ENCODE measurements at regions not wholly inside any gene's neighbourhood (a gene's known extent, or its start where the extent isn't known, plus 50 kb on each side); places are given as distances from the start of the nearest gene placed in this dataset.
"Not testable (repeated sequence)": the region's sequence is repeated elsewhere in the genome, so short reads cannot be mapped to it uniquely, and the experiment has no call there.

- no peak for DNase-seq (ENCODE audit: low spot score)
These were observed 745.8 kb downstream of the TRHDE start for GRCh38 chr12:73017981-73018380.

- no peak for DNase-seq (ENCODE audit: low spot score)
These were observed 781.7 kb downstream of the TRHDE start for GRCh38 chr12:73053893-73054292.

- no peak for DNase-seq (ENCODE audit: low spot score)
These were observed 785.3 kb downstream of the TRHDE start for GRCh38 chr12:73057428-73057827.

GRCh38 chr12:73065913-73066312 lies 793.7 kb downstream of the TRHDE start:
- no peak for DNase-seq (ENCODE audit: low spot score)

- DNase-seq (ENCODE audit: low spot score) = no peak
These were observed 795.4 kb downstream of the TRHDE start for GRCh38 chr12:73067616-73068015.

- DNase-seq (ENCODE audit: low spot score) = no peak
These were observed 800.0 kb downstream of the TRHDE start for GRCh38 chr12:73072214-73072613.

GRCh38 chr12:73076760-73077159 lies 804.6 kb downstream of the TRHDE start:
- DNase-seq (ENCODE audit: low spot score) = no peak

- DNase-seq (ENCODE audit: low spot score) = no peak
These were observed 811.6 kb downstream of the TRHDE start for GRCh38 chr12:73083736-73084135.

GRCh38 chr12:73106296-73106695 lies 834.1 kb downstream of the TRHDE start:
- no peak for DNase-seq (ENCODE audit: low spot score)

GRCh38 chr12:73106896-73107295 lies 834.7 kb downstream of the TRHDE start:
- DNase-seq (ENCODE audit: low spot score) = no peak

- no peak for DNase-seq (ENCODE audit: low spot score)
These were observed 838.6 kb downstream of the TRHDE start for GRCh38 chr12:73110816-73111215.

- no peak for DNase-seq (ENCODE audit: low spot score)
These were observed 840.1 kb downstream of the TRHDE start for GRCh38 chr12:73112035-73112816.

GRCh38 chr12:73124480-73124879 lies 852.3 kb downstream of the TRHDE start:
- DNase-seq (ENCODE audit: low spot score) = no peak

- DNase-seq (ENCODE audit: low spot score) = no peak
These were observed 853.0 kb downstream of the TRHDE start for GRCh38 chr12:73125148-73125547.

- DNase-seq (ENCODE audit: low spot score) = no peak
These were observed 864.2 kb downstream of the TRHDE start for GRCh38 chr12:73136386-73136785.

GRCh38 chr12:73139642-73140041 lies 867.5 kb downstream of the TRHDE start:
- DNase-seq (ENCODE audit: low spot score) = not testable (repeated sequence)

GRCh38 chr12:73158341-73158740 lies 886.2 kb downstream of the TRHDE start:
- DNase-seq (ENCODE audit: low spot score) = no peak

GRCh38 chr12:73159954-73160353 lies 887.8 kb downstream of the TRHDE start:
- no peak for DNase-seq (ENCODE audit: low spot score)

- DNase-seq (ENCODE audit: low spot score) = no peak
These were observed 889.8 kb downstream of the TRHDE start for GRCh38 chr12:73161970-73162369.

GRCh38 chr12:73180734-73181133 lies 908.6 kb downstream of the TRHDE start:
- no peak for DNase-seq (ENCODE audit: low spot score)

GRCh38 chr12:73181244-73181643 lies 909.1 kb downstream of the TRHDE start:
- DNase-seq (ENCODE audit: low spot score) = no peak

GRCh38 chr12:73185403-73185802 lies 913.2 kb downstream of the TRHDE start:
- no peak for DNase-seq (ENCODE audit: low spot score)

GRCh38 chr12:73186272-73186671 lies 914.1 kb downstream of the TRHDE start:
- DNase-seq (ENCODE audit: low spot score) = no peak

GRCh38 chr12:73187765-73188164 lies 915.6 kb downstream of the TRHDE start:
- no peak for DNase-seq (ENCODE audit: low spot score)
